ENCODE measurements at regions not wholly inside any gene's neighbourhood (a gene's known extent, or its start where the extent isn't known, plus 50 kb on each side); places are given as distances from the start of the nearest gene placed in this dataset.

DNA sequence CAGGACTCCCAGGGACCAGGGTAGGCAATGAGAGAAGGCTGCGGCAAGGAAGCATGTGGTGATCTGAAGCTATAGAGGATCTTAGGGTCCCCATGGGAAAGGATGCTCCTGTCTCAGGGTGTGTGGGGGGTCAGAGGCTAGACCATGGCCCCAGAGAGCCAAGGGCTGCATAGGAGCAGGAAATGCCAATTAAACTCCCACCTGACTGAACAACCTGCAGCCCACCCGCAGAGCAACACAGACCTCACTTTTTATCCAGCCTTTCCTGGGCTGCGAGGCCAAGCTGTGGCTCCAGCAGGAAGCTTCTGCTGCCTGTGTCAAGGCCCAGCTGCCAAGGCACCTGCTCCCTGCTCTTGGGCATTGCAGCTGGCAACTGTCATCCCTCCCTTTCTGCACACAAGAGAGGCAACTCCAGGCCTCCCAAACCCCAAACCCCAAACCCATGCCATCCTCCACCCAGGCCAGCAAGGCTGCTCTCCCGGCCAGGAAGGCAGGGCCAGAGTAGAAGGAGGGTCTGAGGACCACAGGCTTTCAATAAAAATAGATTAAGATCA is 290.1 kb downstream of the FOXO1 start:
- no peak overlapping the region for H3K27ac ChIP-seq
- in situ Hi-C loops (cut with MboI; ENCODE audit: low pct_unique_long_range_greater_than_20kb in 2 of 9, low sequenced_read_pairs in 9 of 9, unreplicated experiment in 9 of 9) = no loop called here
- no peak for ATAC-seq (replicated peaks in 6 of 8)
- no peak overlapping the region for H3K4me3 ChIP-seq
- 67 to 100% (median 88%) methylated on average over 1 to 3 of the region's 4 CpGs; no CpG with 5 or more reads in 6 of the 10 experiments for WGBS, 10 experiments
- peaks cover 0 to 3% of the 10 kb centered on the region in 2 donors for H3K4me1 ChIP-seq (replicated peaks in 1 of 2)

DNA sequence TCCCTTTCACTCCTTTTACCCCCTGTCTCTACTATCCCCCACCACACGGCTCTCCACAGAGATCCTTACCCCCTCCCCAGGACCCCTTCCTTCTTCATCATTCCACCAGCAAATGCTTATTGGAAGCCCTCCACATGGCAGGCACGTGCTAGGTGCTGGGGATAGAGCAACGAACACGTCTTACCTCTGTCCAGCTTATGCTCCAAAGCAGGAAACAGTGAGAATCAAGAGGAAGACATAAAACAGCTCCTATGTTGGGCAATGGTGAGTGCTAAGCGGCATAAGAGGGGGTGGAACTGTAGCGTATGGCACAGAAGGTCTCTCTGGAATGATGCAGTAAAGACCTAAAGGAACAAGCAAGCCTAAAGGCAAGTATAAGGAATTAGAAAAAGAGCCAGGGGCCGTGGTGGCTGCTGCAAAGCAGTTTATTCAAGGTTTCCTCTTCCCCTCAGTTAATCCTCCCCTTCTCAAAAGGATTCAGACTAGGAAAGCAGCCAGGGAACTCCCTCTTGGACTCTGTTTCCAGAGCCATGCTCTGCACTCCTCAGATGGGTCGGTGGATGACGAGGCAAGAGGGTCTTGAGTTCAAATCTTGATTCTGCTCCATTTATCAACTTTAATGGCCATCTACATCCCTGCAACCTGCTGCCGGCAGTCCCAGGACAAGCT is 289.4 kb downstream of the FOXO1 start:
- Histone ChIP-seq H3K4me1 (replicated peaks in 1 of 2) (no peaks in the 10 kb centered on the region), H3K4me3 (no peak overlapping the region), H3K27ac (no peak overlapping the region)
- 40 to 100% (median 62%) methylated on average over 1 to 5 of the region's 10 CpGs; no CpG with 5 or more reads in 4 of the 10 experiments for WGBS, 10 experiments
- in situ Hi-C loops (cut with MboI; ENCODE audit: low pct_unique_long_range_greater_than_20kb in 2 of 9, low sequenced_read_pairs in 9 of 9, unreplicated experiment in 9 of 9) = no loop called here
- ATAC-seq (replicated peaks in 6 of 8) = no peak

DNA sequence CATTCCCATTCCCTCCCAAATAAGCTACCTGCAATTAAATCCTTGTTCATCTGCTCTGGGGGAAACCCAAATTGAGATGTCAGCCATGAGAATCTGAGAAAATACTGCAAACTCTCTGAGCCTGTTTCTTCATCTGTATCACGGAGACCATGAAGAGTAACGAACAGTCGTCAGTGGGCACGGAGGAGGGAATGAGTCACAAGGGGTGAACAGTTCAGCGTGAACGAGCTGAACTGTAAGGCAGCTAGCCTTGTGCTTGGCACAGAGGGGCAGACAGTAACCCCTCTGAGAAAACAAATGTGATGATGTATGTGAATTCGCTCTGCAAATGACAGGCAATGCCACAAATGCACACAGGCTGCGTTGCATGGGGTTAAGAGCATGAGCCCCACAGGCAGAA is 288.7 kb downstream of the FOXO1 start:
- in situ Hi-C loops (cut with MboI; ENCODE audit: low pct_unique_long_range_greater_than_20kb in 2 of 9, low sequenced_read_pairs in 9 of 9, unreplicated experiment in 9 of 9) = no loop called here
- H3K4me3 ChIP-seq = no peak overlapping the region
- ATAC-seq (replicated peaks in 6 of 8) = peak in 3 of 8 experiments; percentile 45 to 68 (median 50)
- no peak overlapping the region for H3K27ac ChIP-seq
- no peaks in the 10 kb centered on the region for H3K4me1 ChIP-seq (replicated peaks in 1 of 2)
- 25 to 100% (median 82%) methylated on average over 2 to 7 of the region's 8 CpGs; no CpG with 5 or more reads in 3 of the 10 experiments for WGBS, 10 experiments

GRCh38 chr13:40379196-40379595 is 287.2 kb downstream of the FOXO1 start:
- Histone ChIP-seq H3K4me3 (no peak overlapping the region), H3K27ac (no peak overlapping the region), H3K4me1 (replicated peaks in 1 of 2) (no peaks in the 10 kb centered on the region)
- in situ Hi-C loops (cut with MboI; ENCODE audit: low pct_unique_long_range_greater_than_20kb in 2 of 9, low sequenced_read_pairs in 9 of 9, unreplicated experiment in 9 of 9) = no loop called here
- peak in 1 of 8 experiments; percentile 15 for ATAC-seq (replicated peaks in 6 of 8)
- WGBS, 10 experiments = 27 to 100% (median 76%) methylated on average over 1 to 3 of the region's 3 CpGs; no CpG with 5 or more reads in 1 of the 10 experiments

GRCh38 chr13:40379794-40380578 is 286.5 kb downstream of the FOXO1 start:
- 50 to 87% (median 65%) methylated on average over 2 to 9 of the region's 10 CpGs; no CpG with 5 or more reads in 1 of the 10 experiments for WGBS, 10 experiments
- H3K4me1 ChIP-seq (replicated peaks in 1 of 2) = no peaks in the 10 kb centered on the region
- H3K4me3 ChIP-seq = no peak overlapping the region
- in situ Hi-C loops (cut with MboI; ENCODE audit: low pct_unique_long_range_greater_than_20kb in 2 of 9, low sequenced_read_pairs in 9 of 9, unreplicated experiment in 9 of 9) = no loop called here
- no peak for ATAC-seq (replicated peaks in 6 of 8)
- no peak overlapping the region for H3K27ac ChIP-seq

DNA sequence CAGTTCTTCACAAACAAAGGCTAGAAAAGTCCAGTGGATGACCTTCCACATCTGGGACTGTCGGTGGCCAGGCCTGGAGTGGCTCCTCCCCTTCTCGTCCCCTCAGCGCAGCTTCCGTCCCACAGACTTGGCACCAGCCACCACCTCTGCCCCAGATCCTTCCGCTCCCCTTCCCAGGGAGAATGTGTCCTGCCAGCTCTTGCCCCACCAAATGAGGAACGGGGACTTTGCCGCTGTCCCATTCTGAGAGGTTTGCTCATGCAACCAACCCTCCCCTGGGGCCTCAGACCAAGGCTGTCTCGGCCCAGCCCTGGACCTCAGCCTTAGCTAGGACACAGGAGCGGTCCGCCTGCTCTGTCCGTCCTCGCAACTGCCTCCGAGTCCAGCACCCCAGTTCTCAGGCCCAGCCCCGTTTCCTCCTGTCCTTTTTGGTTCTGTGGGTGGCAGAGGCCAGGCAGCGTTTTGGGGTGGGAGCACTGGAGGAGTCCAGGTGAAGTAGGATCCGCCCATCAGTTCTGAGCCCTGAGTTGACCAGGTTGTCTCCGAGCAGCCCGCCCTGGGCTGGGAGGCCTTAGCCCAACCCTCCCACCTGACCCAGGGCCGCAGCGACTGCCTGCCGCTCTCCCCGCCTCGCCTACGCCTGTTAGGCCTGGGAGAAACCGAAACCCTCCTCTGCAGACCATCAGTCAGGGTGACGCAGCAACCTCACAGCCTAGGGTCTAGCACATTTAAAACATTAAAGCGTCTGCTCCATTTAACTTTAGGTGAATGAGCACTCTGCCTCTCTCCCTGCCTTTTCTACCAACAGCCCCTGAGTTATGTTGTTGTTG is 284.3 kb downstream of the FOXO1 start:
- 80 to 100% (median 95%) methylated on average over 1 to 5 of the region's 27 CpGs; no CpG with 5 or more reads in 4 of the 10 experiments for WGBS, 10 experiments
- Histone ChIP-seq H3K4me1 (replicated peaks in 1 of 2) (no peaks in the 10 kb centered on the region), H3K4me3 (no peak overlapping the region), H3K27ac (no peak overlapping the region)
- in situ Hi-C loops (cut with MboI; ENCODE audit: low pct_unique_long_range_greater_than_20kb in 2 of 9, low sequenced_read_pairs in 9 of 9, unreplicated experiment in 9 of 9) = no loop called here
- ATAC-seq (replicated peaks in 6 of 8) = no peak

DNA sequence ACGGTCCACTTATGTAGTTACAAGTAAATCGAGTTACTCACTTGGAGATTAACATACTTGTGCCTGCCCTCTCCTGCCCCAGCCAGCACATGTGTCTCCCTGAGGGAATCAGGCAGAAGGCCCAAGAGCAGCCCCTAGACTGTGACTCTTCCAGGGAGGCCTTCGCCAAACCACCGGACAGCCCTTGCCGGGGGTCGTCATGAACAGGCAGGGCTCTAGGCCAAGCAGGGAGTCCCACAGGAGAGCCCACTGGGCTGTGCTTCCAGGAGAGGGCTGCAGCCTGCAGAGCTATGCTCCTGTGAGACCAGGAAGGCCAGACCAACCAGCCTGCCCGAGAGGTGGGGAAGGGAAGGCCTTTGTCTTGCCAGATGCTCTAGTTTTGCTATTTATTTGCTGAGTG is 283.3 kb downstream of the FOXO1 start:
- H3K4me3 ChIP-seq = no peak overlapping the region
- no peaks in the 10 kb centered on the region for H3K4me1 ChIP-seq (replicated peaks in 1 of 2)
- 20 to 100% (median 61%) methylated on average over 1 to 7 of the region's 7 CpGs; no CpG with 5 or more reads in 4 of the 10 experiments for WGBS, 10 experiments
- peak in 3 of 8 experiments; percentile 26 to 48 (median 27) for ATAC-seq (replicated peaks in 6 of 8)
- in situ Hi-C loops (cut with MboI; ENCODE audit: low pct_unique_long_range_greater_than_20kb in 2 of 9, low sequenced_read_pairs in 9 of 9, unreplicated experiment in 9 of 9) = no loop called here
- H3K27ac ChIP-seq = no peak overlapping the region

DNA sequence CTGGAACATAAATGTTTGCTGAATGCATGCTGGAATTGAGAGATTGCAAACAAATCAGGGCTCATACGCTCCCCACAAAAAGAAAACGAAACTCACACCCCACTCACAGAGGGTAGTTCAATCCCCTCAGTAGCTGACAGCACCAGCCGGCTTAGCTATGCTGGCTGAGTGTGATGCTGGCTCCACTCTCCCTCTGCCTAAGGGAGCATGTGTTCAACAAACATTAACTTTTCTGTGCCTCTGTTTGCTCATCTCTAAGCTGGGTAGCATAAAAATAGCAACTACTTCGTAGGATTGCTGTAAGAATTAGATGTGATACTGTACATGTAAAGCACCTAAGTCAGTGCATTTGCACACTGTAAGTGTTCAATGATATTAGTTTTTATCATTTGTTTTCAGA is 282.6 kb downstream of the FOXO1 start:
- WGBS, 10 experiments = 66 to 100% (median 93%) methylated on average over 1 to 4 of the region's 4 CpGs; no CpG with 5 or more reads in 4 of the 10 experiments
- Histone ChIP-seq H3K4me3 (no peak overlapping the region), H3K4me1 (replicated peaks in 1 of 2) (peaks cover 0 to 3% of the 10 kb centered on the region in 2 donors), H3K27ac (no peak overlapping the region)
- in situ Hi-C loops (cut with MboI; ENCODE audit: low pct_unique_long_range_greater_than_20kb in 2 of 9, low sequenced_read_pairs in 9 of 9, unreplicated experiment in 9 of 9) = no loop called here
- no peak for ATAC-seq (replicated peaks in 6 of 8)

GRCh38 chr13:40384976-40385857 is 281.2 kb downstream of the FOXO1 start:
- ATAC-seq (replicated peaks in 6 of 8) = no peak
- 44 to 98% (median 82%) methylated on average over 3 to 6 of the region's 6 CpGs; no CpG with 5 or more reads in 1 of the 10 experiments for WGBS, 10 experiments
- no peak overlapping the region for H3K27ac ChIP-seq
- in situ Hi-C loops (cut with MboI; ENCODE audit: low pct_unique_long_range_greater_than_20kb in 2 of 9, low sequenced_read_pairs in 9 of 9, unreplicated experiment in 9 of 9) = no loop called here
- peaks cover 8 to 14% of the 10 kb centered on the region in 2 donors for H3K4me1 ChIP-seq (replicated peaks in 1 of 2)
- H3K4me3 ChIP-seq = no peak overlapping the region

GRCh38 chr13:40385858-40386180 is 280.6 kb downstream of the FOXO1 start:
- peaks cover 10 to 18% of the 10 kb centered on the region in 2 donors for H3K4me1 ChIP-seq (replicated peaks in 1 of 2)
- WGBS, 10 experiments = 45 to 100% (median 93%) methylated on average over 1 to 3 of the region's 4 CpGs; no CpG with 5 or more reads in 2 of the 10 experiments
- no peak for ATAC-seq (replicated peaks in 6 of 8)
- no peak overlapping the region for H3K4me3 ChIP-seq
- in situ Hi-C loops (cut with MboI; ENCODE audit: low pct_unique_long_range_greater_than_20kb in 2 of 9, low sequenced_read_pairs in 9 of 9, unreplicated experiment in 9 of 9) = no loop called here
- H3K27ac ChIP-seq = no peak overlapping the region

- WGBS, 10 experiments = 0 to 100% (median 93%) methylated on average over 1 to 4 of the region's 4 CpGs; no CpG with 5 or more reads in 1 of the 10 experiments
- H3K27ac ChIP-seq = no peak overlapping the region
- no peak overlapping the region for H3K4me3 ChIP-seq
- peaks cover 15 to 25% of the 10 kb centered on the region in 2 donors for H3K4me1 ChIP-seq (replicated peaks in 1 of 2)
- in situ Hi-C loops (cut with MboI; ENCODE audit: low pct_unique_long_range_greater_than_20kb in 2 of 9, low sequenced_read_pairs in 9 of 9, unreplicated experiment in 9 of 9) = no loop called here
- no peak for ATAC-seq (replicated peaks in 6 of 8)
Measured at GRCh38 chr13:40386586-40386985, 279.9 kb downstream of the FOXO1 start.

GRCh38 chr13:40387775-40388174 is 278.7 kb downstream of the FOXO1 start:
- peaks cover 15 to 28% of the 10 kb centered on the region in 2 donors for H3K4me1 ChIP-seq (replicated peaks in 1 of 2)
- H3K27ac ChIP-seq = no peak overlapping the region
- no peak overlapping the region for H3K4me3 ChIP-seq
- no peak for ATAC-seq (replicated peaks in 6 of 8)
- in situ Hi-C loops (cut with MboI; ENCODE audit: low pct_unique_long_range_greater_than_20kb in 2 of 9, low sequenced_read_pairs in 9 of 9, unreplicated experiment in 9 of 9) = no loop called here
- WGBS, 10 experiments = 68 to 100% (median 94%) methylated on average over 1 to 6 of the region's 6 CpGs; no CpG with 5 or more reads in 5 of the 10 experiments

Data from motor neuron (in vitro differentiated cells).